ENCODE measurements at regions not wholly inside any gene's neighbourhood (a gene's known extent, or its start where the extent isn't known, plus 50 kb on each side); places are given as distances from the start of the nearest gene placed in this dataset.

DNA sequence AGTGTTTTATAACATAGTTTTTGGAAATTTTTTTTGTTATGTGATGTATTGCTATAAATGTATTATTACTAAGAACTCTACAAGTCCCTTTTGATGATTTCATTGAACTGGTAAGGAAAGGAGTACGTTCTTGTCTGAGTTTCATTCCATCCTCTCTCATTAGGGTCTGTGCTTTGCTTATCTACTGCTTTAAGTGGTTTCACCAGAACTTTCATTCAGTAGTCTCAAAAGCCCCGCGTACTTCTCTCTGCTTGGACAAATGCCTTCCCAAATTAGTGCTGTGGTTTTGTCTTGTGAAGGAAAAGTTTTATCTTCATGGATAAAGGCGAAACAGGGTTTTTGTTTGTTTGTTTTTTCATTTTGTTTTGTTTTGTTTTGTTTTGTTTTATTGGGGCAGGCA lies 469.8 kb upstream of the WWC1 start:
- no peak for ATAC-seq

GRCh38 chr5:167822241-167822640 lies 469.2 kb upstream of the WWC1 start:
- TF ChIP-seq PATZ1 (CRISPR knock-in tag; IDR thresholded peaks at IDR 0.05; ENCODE audit: borderline replicate concordance) (no peak), TSHZ2 (CRISPR knock-in tag; IDR thresholded peaks at IDR 0.05) (no peak), BACH2 (CRISPR knock-in tag; IDR thresholded peaks at IDR 0.05; ENCODE audit: borderline replicate concordance) (no peak), ESRRG (CRISPR knock-in tag; IDR thresholded peaks at IDR 0.05) (no peak), GLIS3 (CRISPR knock-in tag; IDR thresholded peaks at IDR 0.05) (no peak), ZNF565 (CRISPR knock-in tag; conservative IDR thresholded peaks at IDR 0.05; ENCODE audit: low read depth) (no peak), ZFP30 (CRISPR knock-in tag; IDR thresholded peaks at IDR 0.05) (no peak), SNAI2 (CRISPR knock-in tag; IDR thresholded peaks at IDR 0.05) (no peak), ISL1 (CRISPR knock-in tag; IDR thresholded peaks at IDR 0.05) (no peak), RARB (CRISPR knock-in tag; IDR thresholded peaks at IDR 0.05) (no peak)
- ATAC-seq: no peak

More for the DNA sequence above, 469.8 kb upstream of the WWC1 start:
- TF ChIP-seq TCF4 (CRISPR knock-in tag; IDR thresholded peaks at IDR 0.05; ENCODE audit: borderline replicate concordance) (no peak), CSDC2 (CRISPR knock-in tag; IDR thresholded peaks at IDR 0.05) (no peak), ZFP30 (CRISPR knock-in tag; IDR thresholded peaks at IDR 0.05) (no peak), ZFP3 (CRISPR knock-in tag; IDR thresholded peaks at IDR 0.05) (no peak), TOX (CRISPR knock-in tag; IDR thresholded peaks at IDR 0.05; ENCODE audit: borderline replicate concordance) (no peak), OSR1 (CRISPR knock-in tag; IDR thresholded peaks at IDR 0.05) (no peak), ZNF565 (CRISPR knock-in tag; conservative IDR thresholded peaks at IDR 0.05; ENCODE audit: low read depth) (no peak), TSHZ2 (CRISPR knock-in tag; IDR thresholded peaks at IDR 0.05) (no peak), ZNF8 (CRISPR knock-in tag; IDR thresholded peaks at IDR 0.05) (no peak)
- TF ChIP-seq, protein P1, sequence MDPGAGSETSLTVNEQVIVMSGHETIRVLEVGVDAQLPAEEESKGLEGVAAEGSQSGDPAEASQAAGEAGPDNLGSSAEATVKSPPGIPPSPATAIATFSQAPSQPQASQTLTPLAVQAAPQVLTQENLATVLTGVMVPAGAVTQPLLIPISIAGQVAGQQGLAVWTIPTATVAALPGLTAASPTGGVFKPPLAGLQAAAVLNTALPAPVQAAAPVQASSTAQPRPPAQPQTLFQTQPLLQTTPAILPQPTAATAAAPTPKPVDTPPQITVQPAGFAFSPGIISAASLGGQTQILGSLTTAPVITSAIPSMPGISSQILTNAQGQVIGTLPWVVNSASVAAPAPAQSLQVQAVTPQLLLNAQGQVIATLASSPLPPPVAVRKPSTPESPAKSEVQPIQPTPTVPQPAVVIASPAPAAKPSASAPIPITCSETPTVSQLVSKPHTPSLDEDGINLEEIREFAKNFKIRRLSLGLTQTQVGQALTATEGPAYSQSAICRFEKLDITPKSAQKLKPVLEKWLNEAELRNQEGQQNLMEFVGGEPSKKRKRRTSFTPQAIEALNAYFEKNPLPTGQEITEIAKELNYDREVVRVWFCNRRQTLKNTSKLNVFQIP (CRISPR knock-in tag; IDR thresholded peaks at IDR 0.05; ENCODE audit: borderline replicate concordance, low read depth): no peak

GRCh38 chr5:167823405-167823804 lies 468.0 kb upstream of the WWC1 start:
- ATAC-seq: no peak

More at GRCh38 chr5:167823405-167823804, 468.0 kb upstream of the WWC1 start:
- TF ChIP-seq TOX (CRISPR knock-in tag; IDR thresholded peaks at IDR 0.05; ENCODE audit: borderline replicate concordance): no peak
- no peak for TF ChIP-seq ISL1 (CRISPR knock-in tag; IDR thresholded peaks at IDR 0.05)
- no peak for TF ChIP-seq ESRRG (CRISPR knock-in tag; IDR thresholded peaks at IDR 0.05)
- TF ChIP-seq PATZ1 (CRISPR knock-in tag; IDR thresholded peaks at IDR 0.05; ENCODE audit: borderline replicate concordance): no peak
- TF ChIP-seq ZFP3 (CRISPR knock-in tag; IDR thresholded peaks at IDR 0.05): no peak
- TF ChIP-seq, protein P1 (CRISPR knock-in tag; IDR thresholded peaks at IDR 0.05; ENCODE audit: borderline replicate concordance, low read depth): no peak
- TF ChIP-seq PPARA (CRISPR knock-in tag; IDR thresholded peaks at IDR 0.05; ENCODE audit: borderline replicate concordance): no peak
- TF ChIP-seq, protein P2, sequence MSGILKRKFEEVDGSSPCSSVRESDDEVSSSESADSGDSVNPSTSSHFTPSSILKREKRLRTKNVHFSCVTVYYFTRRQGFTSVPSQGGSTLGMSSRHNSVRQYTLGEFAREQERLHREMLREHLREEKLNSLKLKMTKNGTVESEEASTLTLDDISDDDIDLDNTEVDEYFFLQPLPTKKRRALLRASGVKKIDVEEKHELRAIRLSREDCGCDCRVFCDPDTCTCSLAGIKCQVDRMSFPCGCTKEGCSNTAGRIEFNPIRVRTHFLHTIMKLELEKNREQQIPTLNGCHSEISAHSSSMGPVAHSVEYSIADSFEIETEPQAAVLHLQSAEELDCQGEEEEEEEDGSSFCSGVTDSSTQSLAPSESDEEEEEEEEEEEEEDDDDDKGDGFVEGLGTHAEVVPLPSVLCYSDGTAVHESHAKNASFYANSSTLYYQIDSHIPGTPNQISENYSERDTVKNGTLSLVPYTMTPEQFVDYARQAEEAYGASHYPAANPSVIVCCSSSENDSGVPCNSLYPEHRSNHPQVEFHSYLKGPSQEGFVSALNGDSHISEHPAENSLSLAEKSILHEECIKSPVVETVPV (CRISPR knock-in tag; IDR thresholded peaks at IDR 0.05): no peak
- TF ChIP-seq ZNF8 (CRISPR knock-in tag; IDR thresholded peaks at IDR 0.05): no peak
- TF ChIP-seq GLIS3 (CRISPR knock-in tag; IDR thresholded peaks at IDR 0.05): no peak
- TF ChIP-seq OSR1 (CRISPR knock-in tag; IDR thresholded peaks at IDR 0.05): no peak
- TF ChIP-seq ZFP30 (CRISPR knock-in tag; IDR thresholded peaks at IDR 0.05): no peak
- no peak for TF ChIP-seq ZNF70 (CRISPR knock-in tag; IDR thresholded peaks at IDR 0.05)
- no peak for TF ChIP-seq CSDC2 (CRISPR knock-in tag; IDR thresholded peaks at IDR 0.05)
- TF ChIP-seq TCF4 (CRISPR knock-in tag; IDR thresholded peaks at IDR 0.05; ENCODE audit: borderline replicate concordance): no peak
- no peak for TF ChIP-seq BACH2 (CRISPR knock-in tag; IDR thresholded peaks at IDR 0.05; ENCODE audit: borderline replicate concordance)
- no peak for TF ChIP-seq ZNF565 (CRISPR knock-in tag; conservative IDR thresholded peaks at IDR 0.05; ENCODE audit: low read depth)
- TF ChIP-seq ZC3H10 (CRISPR knock-in tag; IDR thresholded peaks at IDR 0.05): no peak

Data from SK-N-SH treated with all-trans-retinoic acid at 6 μM for 48 hours (cell line).